OCI-LY1 (cell line): ENCODE measurements at regions not wholly inside any gene's neighbourhood (a gene's known extent, or its start where the extent isn't known, plus 50 kb on each side); places are given as distances from the start of the nearest gene placed in this dataset.

Experiments
- H2AFZ ChIP-seq: fragments of 200-600 bp; sonication (generic), shearing (Covaris generic); 2 replicates; pipeline ENCODE4 v1.6.0; 2014; ENCODE audit warnings: antibody characterized with exemption, mild to moderate bottlenecking, low read length
- H3F3A ChIP-seq: fragments of 200-600 bp; sonication (generic), shearing (Covaris generic); 2 replicates; pipeline ENCODE4 v1.6.0; 2014; ENCODE audit warnings: mild to moderate bottlenecking, antibody characterized with exemption, low read length, moderate library complexity; ENCODE audit not compliant: insufficient read depth
- H3K27ac ChIP-seq: fragments of 200-600 bp; sonication (generic); 2 replicates; pipeline ENCODE4 v1.5.1; 2014; ENCODE audit warnings: low read length, mixed run types, mild to moderate bottlenecking, low read depth; ENCODE audit not compliant: poor library complexity, severe bottlenecking
- H3K27me3 ChIP-seq: fragments of 200-600 bp; sonication (generic); 2 replicates; pipeline ENCODE4 v1.6.0; 2014; ENCODE audit warnings: antibody characterized with exemption, mild to moderate bottlenecking, low read length, moderate library complexity; ENCODE audit not compliant: insufficient read depth
- H3K36me3 ChIP-seq: fragments of 200-600 bp; sonication (generic); 2 replicates; pipeline ENCODE4 v1.6.1; 2014; ENCODE audit warnings: mild to moderate bottlenecking, antibody characterized with exemption, low read length, moderate library complexity, mixed read lengths; ENCODE audit not compliant: insufficient read depth
- H3K4me1 ChIP-seq: fragments of 200-600 bp; sonication (generic); 2 replicates; pipeline ENCODE4 v1.5.1; 2014; ENCODE audit warnings: mild to moderate bottlenecking, low read length, moderate library complexity; ENCODE audit not compliant: insufficient read depth, severe bottlenecking
- H3K4me2 ChIP-seq: fragments of 200-600 bp; sonication (generic), shearing (Covaris generic); 2 replicates; pipeline ENCODE4 v1.6.1; 2014; ENCODE audit warnings: low read length
- H3K4me3 ChIP-seq: fragments of 200-600 bp; sonication (generic); 2 replicates; pipeline ENCODE4 v1.5.1; 2014; ENCODE audit warnings: low read length, low read depth, mild to moderate bottlenecking, mixed read lengths; ENCODE audit not compliant: poor library complexity, severe bottlenecking
- H3K79me2 ChIP-seq: fragments of 200-600 bp; shearing (Covaris generic); 2 replicates; pipeline ENCODE4 v1.6.1; 2016; ENCODE audit warnings: mixed run types, low read length, mixed read lengths; ENCODE audit not compliant: insufficient read depth
- H3K9ac ChIP-seq: fragments of 200-600 bp; sonication (generic), shearing (Covaris generic); 2 replicates; pipeline ENCODE4 v1.6.1; 2014; ENCODE audit warnings: mild to moderate bottlenecking, low read length, mixed read lengths
- H3K9me2 ChIP-seq: fragments of 200-600 bp; sonication (generic), shearing (Covaris generic); 2 replicates; pipeline ENCODE4 v1.6.1; 2014; ENCODE audit warnings: low read depth, mild to moderate bottlenecking, low read length, mixed read lengths
- H3K9me3 ChIP-seq: fragments of 200-600 bp; shearing (Covaris generic); 2 replicates; pipeline ENCODE4 v1.6.1; 2014; ENCODE audit warnings: low read length, mixed read lengths
- H4K20me1 ChIP-seq: fragments of 200-600 bp; sonication (generic), shearing (Covaris generic); 2 replicates; pipeline ENCODE4 v1.6.0; 2016; ENCODE audit warnings: mild to moderate bottlenecking, low read length; ENCODE audit not compliant: insufficient read depth
- EZH2 ChIP-seq: fragments of 200-600 bp; sonication (generic), shearing (Covaris generic); IDR thresholded peaks from 2 replicates; pipeline ENCODE4 v1.8.0; 2017; ENCODE audit warnings: borderline replicate concordance, mixed run types, mild to moderate bottlenecking, antibody characterized with exemption, low read length, moderate library complexity, mixed read lengths
- TF ChIP-seq, protein P1 (sequence below): fragments of 200-600 bp; sonication (generic), shearing (Covaris generic); IDR thresholded peaks from 2 replicates; pipeline ENCODE4 v1.5.1; 2017; ENCODE audit warnings: mild to moderate bottlenecking, antibody characterized with exemption, low read length, moderate library complexity, mixed read lengths

DNA sequence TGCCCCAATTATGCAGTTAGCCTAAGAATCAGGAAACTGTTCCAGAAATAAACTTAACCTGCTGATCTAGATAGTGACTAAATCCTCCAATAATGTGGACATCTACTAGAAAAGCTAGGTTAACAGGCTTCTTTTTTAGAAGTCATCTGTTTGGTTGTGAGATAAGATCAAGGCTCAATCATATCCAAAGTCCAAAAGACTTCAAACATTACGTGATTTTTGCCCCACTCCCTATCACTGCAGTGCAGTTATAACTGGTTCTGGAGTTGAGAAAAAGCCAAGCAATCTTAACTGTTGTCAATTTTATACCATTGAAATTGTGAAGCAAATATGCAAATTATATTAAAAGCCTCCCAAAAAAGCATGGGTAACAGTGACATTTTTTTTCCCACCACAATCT, 781.4 kb downstream of the KLHL13 start:
- H3K9me3 ChIP-seq = no peaks in the 10 kb centered on the region

DNA sequence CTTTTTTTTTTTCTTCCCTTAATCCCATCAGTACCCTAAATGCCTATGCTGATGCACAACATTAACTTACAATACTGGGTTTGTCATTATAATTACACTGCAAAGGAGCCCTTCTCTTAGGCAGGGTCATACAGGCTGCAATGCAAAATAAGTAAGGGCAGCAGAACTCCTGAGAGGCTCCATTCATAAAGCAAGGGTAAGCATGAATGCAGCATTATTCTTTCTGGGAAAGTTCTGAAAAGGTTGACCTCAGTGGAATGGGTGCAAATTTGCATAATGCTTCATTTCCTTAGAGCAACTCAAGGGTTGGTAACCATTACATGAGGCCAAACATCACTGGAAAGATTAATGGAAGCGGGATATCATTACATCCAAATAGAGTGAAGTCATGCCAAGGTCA, 789.2 kb downstream of the KLHL13 start:
- TF ChIP-seq, protein P1, sequence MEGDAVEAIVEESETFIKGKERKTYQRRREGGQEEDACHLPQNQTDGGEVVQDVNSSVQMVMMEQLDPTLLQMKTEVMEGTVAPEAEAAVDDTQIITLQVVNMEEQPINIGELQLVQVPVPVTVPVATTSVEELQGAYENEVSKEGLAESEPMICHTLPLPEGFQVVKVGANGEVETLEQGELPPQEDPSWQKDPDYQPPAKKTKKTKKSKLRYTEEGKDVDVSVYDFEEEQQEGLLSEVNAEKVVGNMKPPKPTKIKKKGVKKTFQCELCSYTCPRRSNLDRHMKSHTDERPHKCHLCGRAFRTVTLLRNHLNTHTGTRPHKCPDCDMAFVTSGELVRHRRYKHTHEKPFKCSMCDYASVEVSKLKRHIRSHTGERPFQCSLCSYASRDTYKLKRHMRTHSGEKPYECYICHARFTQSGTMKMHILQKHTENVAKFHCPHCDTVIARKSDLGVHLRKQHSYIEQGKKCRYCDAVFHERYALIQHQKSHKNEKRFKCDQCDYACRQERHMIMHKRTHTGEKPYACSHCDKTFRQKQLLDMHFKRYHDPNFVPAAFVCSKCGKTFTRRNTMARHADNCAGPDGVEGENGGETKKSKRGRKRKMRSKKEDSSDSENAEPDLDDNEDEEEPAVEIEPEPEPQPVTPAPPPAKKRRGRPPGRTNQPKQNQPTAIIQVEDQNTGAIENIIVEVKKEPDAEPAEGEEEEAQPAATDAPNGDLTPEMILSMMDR = no peak
- no peak for TF ChIP-seq EZH2
- no peaks in the 10 kb centered on the region for H3K36me3 ChIP-seq
- no peaks in the 10 kb centered on the region for H3F3A ChIP-seq
- H3K27ac ChIP-seq = no peak overlapping the region
- no peak overlapping the region for H3K4me3 ChIP-seq
- H3K9me3 ChIP-seq = no peaks in the 10 kb centered on the region
- H4K20me1 ChIP-seq = no peaks in the 10 kb centered on the region
- H2AFZ ChIP-seq = no peak overlapping the region
- no peaks in the 10 kb centered on the region for H3K79me2 ChIP-seq
- H3K9ac ChIP-seq = no peak overlapping the region
- no peaks in the 10 kb centered on the region for H3K9me2 ChIP-seq
- no peak overlapping the region for H3K4me2 ChIP-seq
- H3K27me3 ChIP-seq = no peaks in the 10 kb centered on the region
- no peaks in the 10 kb centered on the region for H3K4me1 ChIP-seq

More for the DNA sequence above, 781.4 kb downstream of the KLHL13 start:
- no peaks in the 10 kb centered on the region for H3K79me2 ChIP-seq
- no peak overlapping the region for H3K4me3 ChIP-seq
- TF ChIP-seq, protein P1 = no peak
- no peak for TF ChIP-seq EZH2
- no peaks in the 10 kb centered on the region for H4K20me1 ChIP-seq
- H2AFZ ChIP-seq = no peak overlapping the region
- no peaks in the 10 kb centered on the region for H3K27me3 ChIP-seq
- H3K9me2 ChIP-seq = no peaks in the 10 kb centered on the region
- no peaks in the 10 kb centered on the region for H3K4me1 ChIP-seq
- no peak overlapping the region for H3K9ac ChIP-seq
- no peak overlapping the region for H3K4me2 ChIP-seq
- no peaks in the 10 kb centered on the region for H3F3A ChIP-seq
- H3K36me3 ChIP-seq = no peaks in the 10 kb centered on the region
- no peak overlapping the region for H3K27ac ChIP-seq

DNA sequence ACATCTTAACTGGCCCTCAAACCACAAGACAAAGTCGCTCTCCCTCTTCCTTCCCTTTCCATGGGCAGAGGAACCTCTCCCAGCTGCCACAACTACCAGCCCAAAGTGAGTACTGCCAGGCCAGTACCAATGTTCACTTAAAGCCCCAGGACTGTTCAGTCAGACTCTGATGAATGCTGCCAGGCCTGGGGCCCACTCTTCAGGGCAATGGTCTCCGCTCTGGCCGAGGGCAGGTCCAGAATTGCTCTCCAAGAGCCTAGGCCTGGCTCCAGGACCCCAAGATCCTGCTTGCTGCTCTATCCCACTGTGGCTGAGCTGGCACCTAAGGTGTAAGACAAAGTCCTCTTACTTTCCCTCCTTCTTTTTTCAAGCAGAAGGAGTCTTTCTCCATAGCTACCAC, 790.9 kb downstream of the KLHL13 start:
- Histone ChIP-seq H4K20me1 (no peaks in the 10 kb centered on the region), H3K79me2 (no peaks in the 10 kb centered on the region), H3K9me2 (no peaks in the 10 kb centered on the region), H3K4me2 (no peak overlapping the region), H3K27ac (no peak overlapping the region), H3K4me1 (no peaks in the 10 kb centered on the region), H3K36me3 (no peaks in the 10 kb centered on the region), H3K27me3 (no peaks in the 10 kb centered on the region), H3K9me3 (no peaks in the 10 kb centered on the region), H2AFZ (no peak overlapping the region), H3K4me3 (no peak overlapping the region), H3F3A (no peaks in the 10 kb centered on the region), H3K9ac (no peak overlapping the region)
- TF ChIP-seq, protein P1 = no peak
- no peak for TF ChIP-seq EZH2
